Sigmoid colon (tissue), 4 donors: ENCODE measurements at regions not wholly inside any gene's neighbourhood (a gene's known extent, or its start where the extent isn't known, plus 50 kb on each side); places are given as distances from the start of the nearest gene placed in this dataset.

ENCODE experiments used
- CTCF ChIP-seq, 4 experiments: fragments of 450-650 bp in 3 of 4; fragments of 200-600 bp in 1 of 4; IDR thresholded peaks; one replicate each; pipeline ENCODE4 v1.5.1; 2016 to 2019; ENCODE audit warnings: antibody characterized with exemption in 4 of 4, mild to moderate bottlenecking in 3 of 4, moderate library complexity in 2 of 4
- EP300 ChIP-seq, 4 donors: sonication (generic); formaldehyde crosslinking; IDR thresholded peaks; one replicate each; pipeline ENCODE4 v1.6.1; 2017; ENCODE audit warnings: antibody characterized with exemption in 4 of 4
- POLR2A ChIP-seq, 2 donors: fragments of 450-650 bp; IDR thresholded peaks; one replicate each; pipeline ENCODE4 v1.6.1; 2016; ENCODE audit warnings: antibody characterized with exemption in 2 of 2, mild to moderate bottlenecking in 2 of 2, moderate library complexity in 2 of 2
- POLR2AphosphoS5 ChIP-seq, 4 donors: sonication (generic); formaldehyde crosslinking; IDR thresholded peaks; one replicate each; pipeline ENCODE4 v1.6.1; 2017; ENCODE audit warnings: antibody characterized with exemption in 4 of 4

GRCh38 chr11:95325777-95326258 is 94.8 kb upstream of the SESN3 start:
- TF ChIP-seq POLR2AphosphoS5 (IDR thresholded peaks at IDR 0.05) = no peak
- TF ChIP-seq CTCF (IDR thresholded peaks at IDR 0.05) = no peak
- TF ChIP-seq EP300 (IDR thresholded peaks at IDR 0.05) = no peak
- TF ChIP-seq POLR2A (IDR thresholded peaks at IDR 0.05) = no peak
